Skeletal muscle satellite cell (primary cell): ENCODE measurements at regions not wholly inside any gene's neighbourhood (a gene's known extent, or its start where the extent isn't known, plus 50 kb on each side); places are given as distances from the start of the nearest gene placed in this dataset.

Experiments
- H3K27me3 ChIP-seq: 2 replicates; pipeline ENCODE4 v1.7.0; 2013; ENCODE audit warnings: low read length; ENCODE audit not compliant: control insufficient read depth, insufficient read depth
- H3K36me3 ChIP-seq: 2 replicates; pipeline ENCODE4 v1.7.0; 2013; ENCODE audit warnings: mild to moderate bottlenecking, control low read depth, low read length; ENCODE audit not compliant: insufficient read depth
- H3K4me1 ChIP-seq: 2 replicates; pipeline ENCODE4 v1.7.0; 2013; ENCODE audit warnings: low read length; ENCODE audit not compliant: control insufficient read depth, insufficient read depth
- H3K4me2 ChIP-seq: 2 replicates; pipeline ENCODE4 v1.7.0; 2013; ENCODE audit warnings: mild to moderate bottlenecking, low read length
- H3K4me3 ChIP-seq: 2 replicates; pipeline ENCODE4 v1.7.0; 2013; ENCODE audit warnings: low read length
- H3K9ac ChIP-seq: 2 replicates; pipeline ENCODE4 v1.7.0; 2013; ENCODE audit warnings: mild to moderate bottlenecking, low read depth, low read length, moderate library complexity
- H3K9me3 ChIP-seq: replicated peaks from 2 replicates; pipeline ENCODE4 v1.7.0; 2013; ENCODE audit warnings: mild to moderate bottlenecking, control low read depth, low read length

- Histone ChIP-seq H3K9ac (no peak overlapping the region), H3K4me3 (no peak overlapping the region), H3K36me3 (no peaks in the 10 kb centered on the region)
These were observed 166.0 kb upstream of the GDF10 start for GRCh38 chr10:47133871-47134570.

GRCh38 chr10:47136866-47137265 lies 163.1 kb upstream of the GDF10 start:
- no peak overlapping the region for H3K4me2 ChIP-seq
- no peaks in the 10 kb centered on the region for H3K4me1 ChIP-seq
- H3K36me3 ChIP-seq, result no peaks in the 10 kb centered on the region
- H3K9ac ChIP-seq, result no peak overlapping the region
- H3K4me3 ChIP-seq, result no peak overlapping the region
- no peaks in the 10 kb centered on the region for H3K9me3 ChIP-seq
- no peaks in the 10 kb centered on the region for H3K27me3 ChIP-seq

More at GRCh38 chr10:47133871-47134570, 166.0 kb upstream of the GDF10 start:
- Histone ChIP-seq H3K27me3 (no peaks in the 10 kb centered on the region), H3K4me1 (no peaks in the 10 kb centered on the region), H3K9me3 (no peaks in the 10 kb centered on the region), H3K4me2 (no peak overlapping the region)

GRCh38 chr10:47137311-47137851 lies 162.6 kb upstream of the GDF10 start:
- no peaks in the 10 kb centered on the region for H3K36me3 ChIP-seq
- no peaks in the 10 kb centered on the region for H3K4me1 ChIP-seq
- no peaks in the 10 kb centered on the region for H3K9me3 ChIP-seq
- no peak overlapping the region for H3K4me2 ChIP-seq
- H3K9ac ChIP-seq, result no peak overlapping the region
- H3K27me3 ChIP-seq, result no peaks in the 10 kb centered on the region
- H3K4me3 ChIP-seq, result no peak overlapping the region

GRCh38 chr10:47139121-47139520 lies 160.9 kb upstream of the GDF10 start:
- Histone ChIP-seq H3K4me2 (no peak overlapping the region), H3K4me3 (no peak overlapping the region), H3K4me1 (no peaks in the 10 kb centered on the region), H3K27me3 (no peaks in the 10 kb centered on the region), H3K36me3 (no peaks in the 10 kb centered on the region), H3K9ac (no peak overlapping the region), H3K9me3 (no peaks in the 10 kb centered on the region)

- Histone ChIP-seq H3K9ac (no peak overlapping the region), H3K4me1 (no peaks in the 10 kb centered on the region), H3K9me3 (no peaks in the 10 kb centered on the region), H3K36me3 (no peaks in the 10 kb centered on the region), H3K27me3 (no peaks in the 10 kb centered on the region), H3K4me3 (no peak overlapping the region), H3K4me2 (no peak overlapping the region)
These were observed 159.1 kb upstream of the GDF10 start for GRCh38 chr10:47140761-47141348.

GRCh38 chr10:47141349-47141748 lies 158.6 kb upstream of the GDF10 start:
- Histone ChIP-seq H3K27me3 (no peaks in the 10 kb centered on the region), H3K4me3 (no peak overlapping the region), H3K4me1 (no peaks in the 10 kb centered on the region), H3K9ac (no peak overlapping the region), H3K36me3 (no peaks in the 10 kb centered on the region), H3K4me2 (no peak overlapping the region), H3K9me3 (no peaks in the 10 kb centered on the region)

GRCh38 chr10:47143072-47143471 lies 156.9 kb upstream of the GDF10 start:
- Histone ChIP-seq H3K9me3 (no peaks in the 10 kb centered on the region), H3K36me3 (no peaks in the 10 kb centered on the region), H3K9ac (no peak overlapping the region), H3K27me3 (no peaks in the 10 kb centered on the region), H3K4me1 (no peaks in the 10 kb centered on the region), H3K4me3 (no peak overlapping the region), H3K4me2 (no peak overlapping the region)

- H3K27me3 ChIP-seq, result no peaks in the 10 kb centered on the region
- H3K4me1 ChIP-seq, result no peaks in the 10 kb centered on the region
- no peak overlapping the region for H3K4me2 ChIP-seq
- H3K9me3 ChIP-seq, result no peaks in the 10 kb centered on the region
- H3K4me3 ChIP-seq, result no peak overlapping the region
- H3K9ac ChIP-seq, result no peak overlapping the region
- H3K36me3 ChIP-seq, result no peaks in the 10 kb centered on the region
These were observed 156.5 kb upstream of the GDF10 start for GRCh38 chr10:47143473-47143872.

GRCh38 chr10:47144525-47144924 lies 155.5 kb upstream of the GDF10 start:
- H3K27me3 ChIP-seq, result no peaks in the 10 kb centered on the region
- H3K4me1 ChIP-seq, result no peaks in the 10 kb centered on the region
- no peaks in the 10 kb centered on the region for H3K9me3 ChIP-seq
- H3K36me3 ChIP-seq, result no peaks in the 10 kb centered on the region
- no peak overlapping the region for H3K4me3 ChIP-seq
- H3K9ac ChIP-seq, result no peak overlapping the region
- H3K4me2 ChIP-seq, result no peak overlapping the region

- H3K9ac ChIP-seq, result no peak overlapping the region
- no peaks in the 10 kb centered on the region for H3K4me1 ChIP-seq
- H3K9me3 ChIP-seq, result no peaks in the 10 kb centered on the region
- no peaks in the 10 kb centered on the region for H3K27me3 ChIP-seq
- no peak overlapping the region for H3K4me3 ChIP-seq
- H3K4me2 ChIP-seq, result no peak overlapping the region
- H3K36me3 ChIP-seq, result no peaks in the 10 kb centered on the region
These were observed 154.6 kb upstream of the GDF10 start for GRCh38 chr10:47145290-47145934.

- Histone ChIP-seq H3K4me1 (no peaks in the 10 kb centered on the region), H3K36me3 (no peaks in the 10 kb centered on the region), H3K4me3 (no peak overlapping the region), H3K27me3 (no peaks in the 10 kb centered on the region), H3K9me3 (no peaks in the 10 kb centered on the region), H3K4me2 (no peak overlapping the region), H3K9ac (no peak overlapping the region)
These were observed 153.4 kb upstream of the GDF10 start for GRCh38 chr10:47146572-47146971.
